ENCODE measurements at regions not wholly inside any gene's neighbourhood (a gene's known extent, or its start where the extent isn't known, plus 50 kb on each side); places are given as distances from the start of the nearest gene placed in this dataset.

- Histone ChIP-seq H3K27ac (ENCODE audit: extremely low read depth, low read depth, low read length) (no peak overlapping the region), H3K36me3 (ENCODE audit: control insufficient read depth in 2 of 2, insufficient read depth in 1 of 2, low read length in 2 of 2) (no peaks in the 10 kb centered on the region), H3K4me1 (ENCODE audit: control insufficient read depth, insufficient read depth, low read length) (no peaks in the 10 kb centered on the region), H3K9me3 (ENCODE audit: control insufficient read depth, insufficient read depth, low read depth, low read length) (no peaks in the 10 kb centered on the region), H3K4me3 (ENCODE audit: low read depth, low read length) (no peak overlapping the region)
- ChIA-PET POLR2A (no interaction called here), CTCF (no interaction called here)
- TF ChIP-seq ZBTB48 (tag by site-specific recombination; IDR thresholded peaks at IDR 0.05): no peak
- TF ChIP-seq ZFP69B (tag by site-specific recombination; IDR thresholded peaks at IDR 0.05): no peak
- no peak for TF ChIP-seq ZNF521 (tag by site-specific recombination; IDR thresholded peaks at IDR 0.05)
- TF ChIP-seq GLIS2 (tag by site-specific recombination; IDR thresholded peaks at IDR 0.05): no peak
- TF ChIP-seq ZNF776 (tag by site-specific recombination; IDR thresholded peaks at IDR 0.05; ENCODE audit: borderline replicate concordance): no peak
- TF ChIP-seq ZXDB (tag by site-specific recombination; IDR thresholded peaks at IDR 0.05): no peak
- no peak for TF ChIP-seq PRDM4 (tag by site-specific recombination; IDR thresholded peaks at IDR 0.05)
- TF ChIP-seq, protein P1, sequence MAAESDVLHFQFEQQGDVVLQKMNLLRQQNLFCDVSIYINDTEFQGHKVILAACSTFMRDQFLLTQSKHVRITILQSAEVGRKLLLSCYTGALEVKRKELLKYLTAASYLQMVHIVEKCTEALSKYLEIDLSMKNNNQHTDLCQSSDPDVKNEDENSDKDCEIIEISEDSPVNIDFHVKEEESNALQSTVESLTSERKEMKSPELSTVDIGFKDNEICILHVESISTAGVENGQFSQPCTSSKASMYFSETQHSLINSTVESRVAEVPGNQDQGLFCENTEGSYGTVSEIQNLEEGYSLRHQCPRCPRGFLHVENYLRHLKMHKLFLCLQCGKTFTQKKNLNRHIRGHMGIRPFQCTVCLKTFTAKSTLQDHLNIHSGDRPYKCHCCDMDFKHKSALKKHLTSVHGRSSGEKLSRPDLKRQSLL (tag by site-specific recombination; IDR thresholded peaks at IDR 0.05): no peak
- no peak for TF ChIP-seq ZFP37 (tag by site-specific recombination; IDR thresholded peaks at IDR 0.05)
- TF ChIP-seq RBAK (tag by site-specific recombination; IDR thresholded peaks at IDR 0.05): no peak
- no peak for TF ChIP-seq ZBTB11 (tag by site-specific recombination; conservative IDR thresholded peaks at IDR 0.05; ENCODE audit: low read depth)
- TF ChIP-seq ZNF501 (tag by site-specific recombination; IDR thresholded peaks at IDR 0.05): no peak
- no peak for TF ChIP-seq HOXC10 (CRISPR knock-in tag; IDR thresholded peaks at IDR 0.05)
- TF ChIP-seq ZBTB1 (tag by site-specific recombination; IDR thresholded peaks at IDR 0.05): no peak
- no peak for TF ChIP-seq SP3 (tag by site-specific recombination; IDR thresholded peaks at IDR 0.05)
- TF ChIP-seq ZNF585B (tag by site-specific recombination; IDR thresholded peaks at IDR 0.05): no peak
- TF ChIP-seq ZNF768 (tag by site-specific recombination; IDR thresholded peaks at IDR 0.05): no peak
- no peak for TF ChIP-seq ZNF423 (tag by site-specific recombination; IDR thresholded peaks at IDR 0.05)
- no peak for TF ChIP-seq ZNF148 (tag by site-specific recombination; IDR thresholded peaks at IDR 0.05; ENCODE audit: borderline replicate concordance)
- TF ChIP-seq ZNF544 (tag by site-specific recombination; IDR thresholded peaks at IDR 0.05): no peak
These were observed 435.6 kb downstream of the XPNPEP1 start for GRCh38 chr10:109487691-109488090.
